ENCODE measurements at regions not wholly inside any gene's neighbourhood (a gene's known extent, or its start where the extent isn't known, plus 50 kb on each side); places are given as distances from the start of the nearest gene placed in this dataset.

DNA sequence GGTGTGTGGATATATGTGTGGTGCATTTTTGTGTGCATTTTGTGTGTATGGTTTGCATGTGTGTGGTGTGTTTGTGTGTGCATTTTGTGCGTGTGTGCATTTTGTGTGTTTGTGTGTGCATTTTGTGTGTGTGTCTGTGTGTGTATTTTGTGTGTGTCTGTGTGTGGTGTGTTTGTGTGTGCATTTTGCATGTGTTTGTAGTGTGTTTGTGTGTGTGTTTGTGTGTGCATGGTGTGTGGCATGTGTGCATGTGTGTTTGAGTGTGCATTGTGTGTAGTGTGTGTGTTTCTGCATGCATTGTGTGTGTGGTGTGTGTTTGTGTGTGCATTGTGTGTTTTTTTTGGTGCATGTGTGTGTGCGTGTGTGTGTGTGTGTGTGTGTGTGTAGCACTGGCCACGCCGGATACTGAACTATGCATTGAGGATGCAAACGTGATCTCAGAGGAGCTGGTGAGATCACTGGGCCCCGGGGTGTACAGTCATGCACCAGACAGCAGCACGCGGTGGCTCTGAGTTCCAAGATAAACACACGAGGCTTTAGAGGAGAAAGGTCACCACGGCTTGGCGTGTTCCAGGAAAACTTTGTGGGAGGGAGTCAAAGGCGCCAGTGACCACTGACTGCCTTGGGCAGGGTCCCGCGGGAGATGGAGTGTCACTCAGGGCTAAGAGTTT, 106.6 kb upstream of the SHH start:
- DNase-seq (ENCODE audit: low spot score) = no peak

- no peak for DNase-seq (ENCODE audit: low spot score)
Measured at GRCh38 chr7:155917836-155918430, 105.7 kb upstream of the SHH start.

- DNase-seq (ENCODE audit: low spot score) = no peak
Measured at GRCh38 chr7:155916926-155917655, 104.8 kb upstream of the SHH start.

DNA sequence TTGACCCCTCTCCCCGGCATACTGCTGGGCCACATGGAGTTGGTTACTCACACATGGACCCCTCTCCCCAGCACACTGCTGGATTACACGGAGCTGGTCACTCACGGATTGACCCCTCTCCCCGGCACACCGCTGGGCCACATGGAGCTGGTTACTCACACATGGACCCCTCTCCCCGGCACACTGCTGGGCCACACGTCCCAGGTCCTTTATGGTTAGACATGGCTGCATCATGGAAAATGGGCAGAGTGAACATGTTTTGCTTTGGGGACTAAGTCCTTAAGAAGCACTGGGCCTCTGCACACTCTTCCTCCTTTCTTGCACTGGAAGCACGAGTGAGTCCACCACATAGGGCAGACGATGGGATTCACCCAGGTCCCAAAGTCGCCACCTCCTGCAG, 102.1 kb upstream of the SHH start:
- DNase-seq (ENCODE audit: low spot score) = no peak

DNA sequence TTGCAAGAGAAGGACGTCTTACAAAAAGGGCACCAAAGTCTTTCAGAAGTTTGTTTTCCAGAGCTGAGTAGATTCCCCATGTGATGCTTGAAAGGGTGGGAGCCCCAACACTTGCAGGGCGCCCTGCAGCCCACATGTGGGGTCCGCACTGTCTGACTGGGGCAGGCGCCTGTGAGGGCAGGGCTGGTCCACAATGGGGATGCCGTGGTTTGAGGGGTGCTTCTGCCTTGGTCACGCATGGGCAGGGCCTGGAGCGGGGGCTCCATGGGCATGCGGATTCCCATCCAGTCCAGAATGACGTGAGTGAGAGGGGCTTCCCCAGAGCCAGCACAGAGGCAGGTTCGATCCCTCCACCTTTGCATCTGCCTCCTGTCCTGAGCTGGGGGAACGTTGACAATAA, 101.5 kb upstream of the SHH start:
- no peak for DNase-seq (ENCODE audit: low spot score)

DNA sequence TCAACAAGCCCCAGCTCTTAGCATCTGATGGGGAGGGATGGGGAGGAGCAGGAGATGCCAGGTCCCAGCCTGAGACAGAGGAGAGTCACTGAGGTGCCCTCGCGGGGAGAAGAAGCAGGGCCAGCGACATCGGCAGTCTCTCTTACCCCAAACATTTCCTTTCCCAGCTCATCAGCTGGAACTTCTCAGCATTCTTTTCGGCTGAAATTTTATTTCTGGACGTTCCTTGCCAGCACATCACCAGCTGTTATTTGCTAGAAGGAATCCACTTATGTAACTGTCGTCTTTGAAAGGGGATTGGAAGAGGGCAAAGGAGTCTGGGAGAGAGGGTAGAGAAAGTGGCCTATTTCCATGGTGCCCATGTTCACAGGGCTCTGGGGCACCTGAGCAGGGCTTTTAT, 101.0 kb upstream of the SHH start:
- no peak for DNase-seq (ENCODE audit: low spot score)

DNA sequence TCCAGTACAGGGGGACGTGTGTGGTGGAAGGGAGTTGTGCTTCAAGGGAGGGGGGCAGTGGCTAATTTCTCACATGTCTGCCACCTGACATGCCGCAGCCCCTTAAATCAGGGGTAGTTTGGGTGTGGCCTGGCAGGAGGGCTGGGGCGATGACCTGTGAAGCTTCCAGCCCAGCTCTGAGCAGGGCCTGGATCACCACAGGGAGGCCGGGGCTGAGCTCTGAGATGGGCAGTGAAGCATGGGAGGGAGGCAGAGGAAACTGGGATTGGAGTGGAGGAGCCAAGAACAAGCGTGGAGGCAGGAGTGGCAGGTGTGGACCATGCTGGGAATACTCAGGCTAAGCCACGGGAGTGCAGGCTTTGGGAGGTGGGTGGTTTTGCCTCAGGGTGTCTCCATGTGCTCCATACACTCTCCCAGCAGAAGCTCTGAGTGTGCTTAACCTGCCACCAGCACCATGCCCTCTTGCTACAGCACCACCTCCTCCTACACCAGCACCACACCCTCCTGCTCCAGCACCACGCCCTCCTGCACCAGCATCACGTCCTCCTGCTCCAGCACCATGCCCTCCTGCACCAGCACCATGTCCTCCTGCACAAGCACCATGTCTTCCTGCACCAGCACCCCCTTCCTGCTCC, 99.3 kb upstream of the SHH start:
- DNase-seq (ENCODE audit: low spot score) = no peak

GRCh38 chr7:155908385-155908784, 96.1 kb upstream of the SHH start:
- no peak for DNase-seq (ENCODE audit: low spot score)

DNA sequence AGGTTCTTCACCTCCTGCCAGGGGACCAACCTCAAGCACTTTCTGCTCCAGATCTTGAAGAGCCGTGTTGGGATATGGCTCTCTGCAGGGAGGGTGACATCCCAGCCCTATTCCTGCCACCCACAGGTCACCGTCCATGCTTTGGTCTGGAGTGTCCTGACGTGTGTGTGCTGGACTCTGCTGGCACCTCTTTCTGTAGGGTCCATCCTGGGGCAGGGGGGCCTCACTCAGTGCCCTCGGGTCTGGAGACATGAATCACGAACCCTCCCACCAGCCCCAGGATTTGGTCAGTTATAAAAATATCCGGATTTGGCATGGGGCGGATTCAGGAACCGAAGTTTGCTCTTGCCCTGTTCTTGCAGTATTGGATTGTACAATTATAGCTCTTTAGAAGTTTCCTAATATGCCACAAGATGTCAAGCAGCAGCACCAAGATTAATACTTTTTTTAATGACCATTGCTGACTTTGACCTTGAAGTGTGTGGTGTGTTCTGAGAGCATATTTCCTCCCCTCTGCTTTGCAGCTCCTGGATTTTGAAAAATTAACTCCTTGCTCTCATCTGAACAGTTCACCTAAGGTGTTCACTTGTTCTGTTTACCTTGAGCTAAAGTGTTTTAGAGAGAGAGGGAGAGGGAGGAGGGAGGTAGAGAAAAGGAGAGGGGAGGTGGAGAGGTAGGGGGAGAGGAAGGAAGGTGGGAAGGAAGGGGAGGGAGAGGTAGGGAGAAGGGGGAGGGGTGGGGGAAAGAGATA, 95.4 kb upstream of the SHH start:
- no peak for DNase-seq (ENCODE audit: low spot score)

DNA sequence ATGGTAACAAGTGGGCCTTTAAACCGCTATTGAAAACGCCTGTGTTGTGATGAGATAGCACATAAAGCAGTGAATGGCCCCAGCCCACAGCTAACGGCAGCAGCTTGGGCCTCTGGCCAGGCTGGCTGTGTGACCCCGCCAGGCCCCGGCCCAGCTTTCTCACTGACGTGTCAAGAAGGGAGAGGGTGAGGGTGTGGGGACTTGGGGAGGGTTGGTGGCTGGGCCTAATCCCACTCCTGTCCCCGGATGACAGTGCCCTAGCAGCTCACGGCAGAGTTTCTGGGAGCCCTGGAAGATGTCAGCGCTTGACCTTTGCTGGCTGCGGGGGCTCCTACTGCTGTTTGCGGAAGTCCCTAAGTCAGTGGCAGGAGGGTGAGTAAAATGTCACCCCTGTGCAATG, 88.9 kb upstream of the SHH start:
- DNase-seq (ENCODE audit: low spot score) = no peak

DNA sequence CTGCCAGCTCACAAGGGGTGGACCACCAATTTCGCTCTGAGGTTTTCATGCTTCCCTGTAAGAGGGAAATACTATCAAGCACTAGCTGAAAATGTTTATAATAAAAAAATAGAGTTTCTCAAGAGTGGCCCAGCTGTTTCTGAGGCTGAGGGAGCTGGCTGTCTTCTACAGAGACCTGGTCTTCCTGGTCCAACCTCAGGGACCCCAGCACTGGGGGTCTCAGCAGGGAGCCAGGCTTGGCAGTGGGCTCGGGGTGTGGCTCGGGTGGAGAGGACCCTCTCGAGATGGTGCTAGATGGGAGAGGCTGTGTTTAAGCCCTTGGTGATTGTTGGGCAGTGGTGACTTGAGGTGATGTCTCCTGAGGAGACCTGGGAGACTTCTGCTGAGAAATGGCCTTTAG, 87.3 kb upstream of the SHH start:
- DNase-seq (ENCODE audit: low spot score) = no peak

DNA sequence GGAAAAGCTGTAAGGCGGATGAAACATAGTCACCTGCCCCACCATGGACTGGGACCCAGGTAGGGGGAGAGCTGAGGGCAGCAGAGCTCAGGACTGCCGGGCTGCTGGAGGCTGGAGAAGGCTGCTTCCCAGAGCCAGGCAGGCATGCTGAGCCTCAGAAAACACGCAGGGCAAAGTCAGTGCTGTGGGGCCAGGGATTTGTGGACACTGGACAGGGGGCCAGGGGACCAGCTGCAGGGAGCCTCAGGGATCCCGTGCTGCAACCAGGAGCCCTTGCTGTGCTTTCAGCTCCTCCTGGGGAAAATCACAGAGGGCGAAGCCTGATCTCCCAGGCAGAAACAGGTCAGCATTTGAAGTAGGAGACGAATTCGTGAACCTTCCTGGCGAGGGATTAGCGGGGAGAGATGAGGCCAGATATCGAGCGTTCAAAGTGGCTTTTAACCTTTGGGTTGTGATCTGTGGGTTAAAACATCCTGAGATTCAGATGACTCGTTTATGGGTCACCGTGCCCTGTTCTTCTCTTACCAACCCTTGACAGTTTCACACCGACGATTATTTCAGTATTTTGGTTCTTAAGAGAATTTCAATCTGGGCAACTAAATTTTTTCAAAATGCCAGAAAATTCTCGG, 85.6 kb upstream of the SHH start:
- DNase-seq (ENCODE audit: low spot score) = no peak

GRCh38 chr7:155896531-155897263, 84.4 kb upstream of the SHH start:
- DNase-seq (ENCODE audit: low spot score) = no peak

DNA sequence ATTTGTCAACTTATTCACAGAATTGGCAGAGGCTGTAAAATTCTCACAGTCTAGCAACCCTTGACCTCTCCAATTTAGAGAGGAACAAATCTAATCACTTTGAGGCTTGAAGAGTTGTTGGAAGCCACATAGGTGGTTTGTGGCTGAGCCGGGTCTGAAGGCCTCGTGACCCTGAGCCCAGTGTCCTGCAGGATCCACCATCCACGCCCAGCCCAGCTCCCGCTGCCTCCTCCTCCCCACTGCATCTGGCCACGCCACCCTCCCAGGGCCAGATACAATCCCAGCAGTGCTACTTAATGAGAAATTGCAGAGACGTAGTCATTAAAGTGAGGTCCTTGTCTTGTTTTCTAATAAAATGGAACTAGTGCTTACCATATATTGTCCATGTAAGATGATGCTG, 81.4 kb upstream of the SHH start:
- no peak for DNase-seq (ENCODE audit: low spot score)

GRCh38 chr7:155893176-155893575, 80.9 kb upstream of the SHH start:
- DNase-seq (ENCODE audit: low spot score) = no peak

- DNase-seq (ENCODE audit: low spot score) = no peak
Measured at GRCh38 chr7:155889636-155890511, 77.6 kb upstream of the SHH start.

- DNase-seq (ENCODE audit: low spot score) = no peak
Measured at GRCh38 chr7:155887174-155887525, 74.9 kb upstream of the SHH start.

DNA sequence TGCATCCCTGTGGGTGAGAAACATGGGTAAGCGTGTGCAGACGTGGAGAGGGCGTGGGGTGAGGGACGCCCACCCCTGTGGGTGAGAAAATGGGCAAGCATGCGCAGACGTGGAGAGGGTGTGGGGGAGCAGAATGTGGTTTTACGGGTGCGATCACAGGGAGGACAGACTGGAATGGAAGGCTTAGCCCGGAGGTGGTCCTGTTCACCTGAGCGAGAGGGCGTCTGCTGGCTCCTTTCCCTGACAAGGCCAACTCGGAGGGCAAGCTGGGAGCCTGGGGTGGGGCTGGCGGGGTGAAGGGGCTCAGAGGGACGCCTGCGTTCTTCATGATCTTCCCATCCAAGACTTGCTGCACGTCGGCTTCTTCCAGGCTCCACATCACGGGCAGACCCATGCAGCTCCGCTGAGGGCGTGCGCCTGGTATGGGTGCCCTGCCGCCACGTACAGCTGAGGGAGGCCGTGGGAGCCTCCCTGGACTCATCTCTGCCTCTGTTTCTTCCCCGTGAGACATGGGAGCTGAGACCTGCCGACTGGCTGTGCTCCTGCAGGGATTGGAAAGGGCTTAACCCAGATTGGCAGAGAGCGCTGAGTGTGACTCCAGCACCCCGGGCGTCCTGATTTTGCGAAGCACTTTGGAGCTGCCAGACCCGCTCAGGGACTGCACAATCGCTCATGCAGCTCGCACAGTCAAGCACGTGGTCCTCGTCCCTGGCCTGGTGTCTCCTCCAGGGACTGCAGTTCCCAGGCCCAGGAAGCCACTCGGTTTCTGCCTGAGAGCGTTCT, 74.3 kb upstream of the SHH start:
- no peak for DNase-seq (ENCODE audit: low spot score)

All from globus pallidus (tissue), 1 donor.